NCI-H226 (cell line): ENCODE measurements at regions not wholly inside any gene's neighbourhood (a gene's known extent, or its start where the extent isn't known, plus 50 kb on each side); places are given as distances from the start of the nearest gene placed in this dataset.
A peak's percentile ranks its signal among the peaks of the same experiment; 100 is the strongest.
"Not testable (repeated sequence)": the region's sequence is repeated elsewhere in the genome, so short reads cannot be mapped to it uniquely, and the experiment has no call there.

Source experiments
- DNase-seq: peaks from one replicate; pipeline ENCODE4 v3.0.0-alpha.2; 2015

DNA sequence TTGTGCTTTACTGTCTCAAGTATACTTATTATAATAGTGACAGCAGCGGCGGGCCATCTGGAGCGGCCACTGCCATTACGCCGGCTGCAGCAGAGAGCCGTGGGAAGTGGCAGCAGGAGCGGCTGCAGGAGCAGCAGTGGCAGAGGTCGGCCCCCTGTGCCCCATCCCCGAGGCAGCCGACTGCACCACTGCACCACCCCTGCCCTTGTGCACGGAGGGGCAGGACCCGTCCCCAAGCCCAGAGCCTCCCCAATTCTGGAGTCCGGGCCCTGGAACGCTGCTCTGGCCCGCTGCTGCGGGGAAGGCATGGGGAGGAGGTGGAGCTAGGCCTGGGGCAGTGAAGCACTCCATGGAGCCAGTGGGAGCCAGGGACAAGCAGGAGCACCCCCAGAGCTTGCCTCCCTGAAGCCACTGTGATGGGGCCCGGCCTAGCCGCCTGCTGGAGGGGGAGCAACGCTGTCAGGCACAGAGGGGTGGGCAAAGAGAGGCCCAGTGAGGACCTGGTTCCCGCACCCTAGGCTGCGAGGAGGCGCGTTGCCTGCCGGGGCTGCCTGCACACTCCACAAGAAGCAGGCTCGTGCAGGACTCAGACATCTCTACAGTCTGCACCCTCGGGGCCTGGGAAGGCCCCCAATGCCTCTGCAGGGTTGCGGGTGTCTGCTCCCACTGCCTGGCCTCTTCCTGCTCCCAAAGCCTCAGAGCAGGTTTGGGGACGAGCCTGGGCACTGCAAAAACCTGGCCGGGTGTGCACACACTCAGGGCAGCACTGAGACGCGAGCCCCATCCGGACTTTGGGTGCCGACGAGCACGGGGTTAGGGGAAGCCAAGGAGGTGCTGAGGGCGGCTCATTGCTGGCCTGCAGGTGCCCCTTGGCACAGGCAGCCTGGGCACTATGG, 74.2 kb upstream of the RASSF8 start:
- no peak for DNase-seq

DNA sequence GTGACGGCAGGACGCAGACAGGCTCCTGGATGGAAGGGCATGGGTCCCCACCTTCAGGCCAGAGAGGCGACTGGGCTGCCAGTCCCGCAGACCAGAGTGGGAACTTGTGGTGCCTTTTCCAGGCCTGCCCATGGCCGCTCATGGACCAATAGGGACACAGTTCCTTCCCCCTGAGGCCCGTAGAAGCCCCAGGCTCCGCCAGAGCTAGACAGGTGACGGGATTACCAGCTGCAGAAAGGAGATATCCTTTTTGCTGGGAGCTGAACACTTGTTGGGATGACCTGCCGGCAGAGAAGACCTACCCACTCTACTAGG, 73.6 kb upstream of the RASSF8 start:
- DNase-seq, result no peak

GRCh38 chr12:25886396-25886795, 72.1 kb upstream of the RASSF8 start:
- DNase-seq, result no peak

DNA sequence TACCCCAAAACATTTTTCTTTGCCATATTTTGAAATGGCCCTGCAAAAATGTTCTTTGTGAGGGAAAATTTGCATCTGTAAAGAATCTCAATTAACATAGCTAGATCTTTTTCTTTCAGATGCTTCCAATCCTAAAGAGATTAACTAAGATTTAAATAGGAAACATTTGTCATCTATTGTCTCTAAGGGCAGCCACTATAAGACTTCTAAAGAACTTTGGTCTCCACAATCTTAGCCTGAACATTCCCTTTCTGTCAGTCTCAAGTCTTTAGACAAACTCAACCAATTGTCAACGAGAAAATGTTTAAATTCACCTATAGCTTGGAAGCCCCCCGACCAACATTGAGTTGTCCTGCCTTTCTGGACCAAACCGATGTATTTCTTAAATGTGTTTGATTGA, 71.1 kb upstream of the RASSF8 start:
- no peak for DNase-seq

GRCh38 chr12:25889185-25889584, 69.3 kb upstream of the RASSF8 start:
- no peak for DNase-seq

DNA sequence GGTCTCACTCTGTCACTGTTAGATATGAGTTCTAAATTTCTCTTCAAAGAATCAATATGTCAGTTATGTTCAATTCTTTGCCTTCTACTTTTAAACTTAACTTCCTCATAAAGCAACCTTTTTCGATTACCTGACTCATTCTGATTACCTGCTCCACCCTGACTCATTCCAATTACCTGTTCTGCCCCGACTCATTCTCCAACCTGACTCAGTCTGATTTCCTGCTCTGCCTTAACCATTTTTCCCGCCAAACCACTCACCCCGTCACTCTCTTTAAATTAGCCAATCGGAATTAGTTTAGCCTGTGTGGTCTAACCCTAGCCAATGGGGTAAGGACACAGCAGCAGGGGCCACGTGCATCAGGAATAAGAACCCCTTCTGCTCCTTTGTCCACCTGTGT, 67.4 kb upstream of the RASSF8 start:
- DNase-seq, result not testable (repeated sequence)

DNA sequence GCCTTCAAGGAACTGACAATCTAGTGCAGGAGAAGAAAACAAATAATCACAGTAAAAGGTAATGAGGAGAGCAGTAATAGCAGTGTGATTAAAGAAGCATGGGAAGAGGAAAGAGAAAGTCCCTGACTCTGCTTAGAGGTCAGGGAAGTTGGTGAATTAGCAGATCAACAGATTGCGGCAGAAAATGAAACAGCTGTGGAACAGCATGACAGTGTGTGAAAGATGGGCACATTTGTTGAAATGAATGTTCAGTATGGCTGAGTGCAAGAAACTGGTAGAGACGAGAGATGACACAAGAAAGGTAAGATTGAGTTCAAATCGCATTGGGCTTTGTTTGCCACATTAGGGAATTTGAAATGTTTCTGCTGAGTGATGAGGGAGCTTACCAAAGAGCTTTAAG, 63.7 kb upstream of the RASSF8 start:
- DNase-seq, result no peak

DNA sequence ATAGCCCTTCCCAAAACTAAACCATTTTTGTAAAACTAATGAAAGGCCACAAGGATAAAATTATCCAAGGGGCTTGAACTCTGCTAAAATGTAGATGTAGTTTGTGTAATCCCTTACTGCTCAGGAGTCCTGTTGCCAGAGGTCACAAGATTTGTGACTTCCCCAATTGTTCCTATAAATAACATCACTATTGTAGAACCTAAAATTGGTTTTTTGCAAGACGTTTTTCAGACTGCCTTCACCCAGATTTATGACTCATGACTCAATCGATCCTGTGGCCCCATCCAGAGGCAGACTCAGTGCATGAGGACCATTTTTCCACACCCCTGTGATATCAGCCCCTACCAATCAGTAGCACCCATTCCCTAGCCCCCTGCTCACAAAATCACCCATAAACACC, 61.5 kb upstream of the RASSF8 start:
- DNase-seq, result no peak

DNA sequence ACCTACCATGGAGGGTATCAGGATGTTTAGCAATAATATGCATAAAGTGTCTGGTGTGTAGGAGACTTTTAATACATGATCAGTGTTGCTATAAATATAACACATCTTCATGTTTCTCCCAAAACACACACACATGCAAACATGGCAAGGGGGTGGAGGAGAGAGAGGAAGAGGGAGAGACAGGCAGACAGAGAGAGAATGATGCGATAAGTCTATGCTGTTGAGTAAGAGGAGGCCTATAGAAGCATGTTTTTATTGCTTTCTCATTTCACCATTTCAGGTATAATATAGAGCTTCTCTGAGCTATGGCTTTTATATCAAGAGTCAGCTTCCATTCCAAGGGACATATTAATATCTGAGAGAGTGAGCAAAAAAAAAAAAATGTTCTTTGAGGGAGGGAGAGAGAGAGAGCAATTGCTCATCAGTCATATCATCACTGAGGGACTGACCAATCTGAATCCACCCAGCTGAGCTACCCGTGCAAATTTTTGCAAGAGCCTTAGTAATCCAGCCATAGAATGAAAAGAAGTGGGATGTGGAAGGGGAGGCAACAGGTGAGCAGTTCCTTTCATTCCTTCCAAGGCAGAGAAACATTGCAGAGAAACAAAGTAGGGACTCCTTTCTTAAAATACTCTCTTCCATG, 54.8 kb upstream of the RASSF8 start:
- DNase-seq, result peak; percentile 18

- peak; percentile 34 for DNase-seq
These were observed 54.0 kb upstream of the RASSF8 start for GRCh38 chr12:25904442-25904841.

- no peak for DNase-seq
These were observed 51.7 kb upstream of the RASSF8 start for GRCh38 chr12:25906651-25907340.
